Esophagus squamous epithelium (tissue), 4 donors: ENCODE measurements at regions not wholly inside any gene's neighbourhood (a gene's known extent, or its start where the extent isn't known, plus 50 kb on each side); places are given as distances from the start of the nearest gene placed in this dataset.

ENCODE experiments used
- CTCF ChIP-seq, 6 experiments: fragments of 450-650 bp in 4 of 6; fragments of 200-600 bp in 2 of 6; sonication (generic) in 2 of 6; IDR thresholded peaks; one replicate each; pipeline ENCODE4 v1.5.1; 2016 to 2019; ENCODE audit warnings: antibody characterized with exemption in 6 of 6, mild to moderate bottlenecking in 4 of 6, moderate library complexity in 4 of 6
- POLR2A ChIP-seq, 4 donors: fragments of 450-650 bp; IDR thresholded peaks; one replicate each; pipeline ENCODE4 v1.6.1; 2017; ENCODE audit warnings: antibody characterized with exemption in 4 of 4, mild to moderate bottlenecking in 4 of 4, moderate library complexity in 3 of 4

- TF ChIP-seq CTCF (IDR thresholded peaks at IDR 0.05) (no peak), POLR2A (IDR thresholded peaks at IDR 0.05) (no peak)
These were observed 203.8 kb upstream of the SOX1 start for GRCh38 chr13:111862836-111863815.
